ENCODE measurements at regions not wholly inside any gene's neighbourhood (a gene's known extent, or its start where the extent isn't known, plus 50 kb on each side); places are given as distances from the start of the nearest gene placed in this dataset.
A peak's percentile ranks its signal among the peaks of the same experiment; 100 is the strongest.

- Histone ChIP-seq H4K20me1 (ENCODE audit: insufficient read depth, low read length) (no peaks in the 10 kb centered on the region), H4K5ac (ENCODE audit: low read depth, low read length) (0 out of 2 replicates have a peak overlapping the region, but pooled peaks have one; percentile 9), H3K79me1 (ENCODE audit: low read depth in 1 of 2, low read length in 2 of 2) (no peaks in the 10 kb centered on the region), H3K18ac (ENCODE audit: low read depth, low read length) (peak overlapping the region; percentile 50; the same call in 1 of the 2 replicates), H3K9me3 (ENCODE audit: control insufficient read depth, insufficient read depth, low read length) (no peaks in the 10 kb centered on the region), H2AK9ac (replicated peaks; ENCODE audit: low read depth, low read length, poor library complexity) (no peak overlapping the region), H3K4me2 (ENCODE audit: low read depth, low read length) (no peak overlapping the region), H2AK5ac (ENCODE audit: low read depth, low read length) (no peak overlapping the region), H4K91ac (ENCODE audit: insufficient read depth, low read depth, low read length) (peak overlapping the region; percentile 34), H3K9ac (ENCODE audit: low read depth, low read length) (no peak overlapping the region), H2BK15ac (ENCODE audit: low read depth, low read length) (0 out of 3 replicates have a peak overlapping the region, but pooled peaks have one; percentile 60), H4K8ac (ENCODE audit: low read depth in 2 of 2, low read length in 2 of 2) (no peak overlapping the region; a peak in 1 of 4 replicates), H3K4me3 (ENCODE audit: insufficient read depth, low read depth, low read length) (no peak overlapping the region), H3K36me3 (ENCODE audit: control insufficient read depth, insufficient read depth, low read length) (no peaks in the 10 kb centered on the region), H3K4me1 (ENCODE audit: control insufficient read depth, insufficient read depth, low read length) (peaks cover 8% of the 10 kb centered on the region), H2BK5ac (ENCODE audit: low read depth, low read length, poor library complexity, severe bottlenecking) (peak overlapping the region; percentile 20), H3K56ac (ENCODE audit: extremely low read depth, insufficient read depth, low read length) (no peak overlapping the region), H2AFZ (replicated peaks; ENCODE audit: low read length, poor library complexity) (no peak overlapping the region), H3K14ac (replicated peaks; ENCODE audit: low read depth, low read length) (no peak overlapping the region), H3K27me3 (ENCODE audit: control insufficient read depth, insufficient read depth, low read length) (no peaks in the 10 kb centered on the region), H3K23ac (ENCODE audit: low read depth, low read length) (no peak overlapping the region), H2BK20ac (ENCODE audit: low read depth, low read length) (no peak overlapping the region), H3K27ac (ENCODE audit: insufficient read depth, low read length) (peak overlapping the region; percentile 33; the same call in 1 of the 2 replicates), H3K9me1 (ENCODE audit: insufficient read depth, low read length) (no peaks in the 10 kb centered on the region), H3K4ac (ENCODE audit: low read depth, low read length) (no peak overlapping the region), H2BK120ac (ENCODE audit: low read depth, low read length) (peak overlapping the region; percentile 16; the same call in 1 of the 2 replicates)
- dilution Hi-C loops (cut with HindIII; ENCODE audit: low sequenced_read_pairs, unreplicated experiment) (no loop called here), intact Hi-C loops (cut with micrococcal nuclease) (loop anchor here (10.0 kb wide), 4 partner anchors 433 to 933 kb away; no protein-coding TSS in a partner anchor), in situ Hi-C loops (cut with MboI; ENCODE audit: low sequenced_read_pairs) (no loop called here)
- TF ChIP-seq MXI1 (IDR thresholded peaks at IDR 0.05; ENCODE audit: borderline replicate concordance, low read depth, low read length): no peak
- TF ChIP-seq, protein P1, sequence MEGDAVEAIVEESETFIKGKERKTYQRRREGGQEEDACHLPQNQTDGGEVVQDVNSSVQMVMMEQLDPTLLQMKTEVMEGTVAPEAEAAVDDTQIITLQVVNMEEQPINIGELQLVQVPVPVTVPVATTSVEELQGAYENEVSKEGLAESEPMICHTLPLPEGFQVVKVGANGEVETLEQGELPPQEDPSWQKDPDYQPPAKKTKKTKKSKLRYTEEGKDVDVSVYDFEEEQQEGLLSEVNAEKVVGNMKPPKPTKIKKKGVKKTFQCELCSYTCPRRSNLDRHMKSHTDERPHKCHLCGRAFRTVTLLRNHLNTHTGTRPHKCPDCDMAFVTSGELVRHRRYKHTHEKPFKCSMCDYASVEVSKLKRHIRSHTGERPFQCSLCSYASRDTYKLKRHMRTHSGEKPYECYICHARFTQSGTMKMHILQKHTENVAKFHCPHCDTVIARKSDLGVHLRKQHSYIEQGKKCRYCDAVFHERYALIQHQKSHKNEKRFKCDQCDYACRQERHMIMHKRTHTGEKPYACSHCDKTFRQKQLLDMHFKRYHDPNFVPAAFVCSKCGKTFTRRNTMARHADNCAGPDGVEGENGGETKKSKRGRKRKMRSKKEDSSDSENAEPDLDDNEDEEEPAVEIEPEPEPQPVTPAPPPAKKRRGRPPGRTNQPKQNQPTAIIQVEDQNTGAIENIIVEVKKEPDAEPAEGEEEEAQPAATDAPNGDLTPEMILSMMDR (conservative IDR thresholded peaks at IDR 0.05; ENCODE audit: low read depth, low read length): no peak
- no peak for TF ChIP-seq RAD21 (IDR thresholded peaks at IDR 0.05; ENCODE audit: low read length)
- no peak for TF ChIP-seq RFX5 (IDR thresholded peaks at IDR 0.05; ENCODE audit: low read depth, low read length)
- TF ChIP-seq SMC3 (IDR thresholded peaks at IDR 0.05; ENCODE audit: low read depth, low read length): no peak
- TF ChIP-seq ELK1 (IDR thresholded peaks at IDR 0.05; ENCODE audit: borderline replicate concordance, low read depth, low read length): no peak
- no peak for TF ChIP-seq MAFK (IDR thresholded peaks at IDR 0.05; ENCODE audit: low read depth, low read length)
- TF ChIP-seq FOS (IDR thresholded peaks at IDR 0.05; ENCODE audit: low read depth, low read length): no peak
- TF ChIP-seq, protein P2, sequence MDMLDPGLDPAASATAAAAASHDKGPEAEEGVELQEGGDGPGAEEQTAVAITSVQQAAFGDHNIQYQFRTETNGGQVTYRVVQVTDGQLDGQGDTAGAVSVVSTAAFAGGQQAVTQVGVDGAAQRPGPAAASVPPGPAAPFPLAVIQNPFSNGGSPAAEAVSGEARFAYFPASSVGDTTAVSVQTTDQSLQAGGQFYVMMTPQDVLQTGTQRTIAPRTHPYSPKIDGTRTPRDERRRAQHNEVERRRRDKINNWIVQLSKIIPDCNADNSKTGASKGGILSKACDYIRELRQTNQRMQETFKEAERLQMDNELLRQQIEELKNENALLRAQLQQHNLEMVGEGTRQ (IDR thresholded peaks at IDR 0.05; ENCODE audit: low read depth, low read length): no peak
- no peak for TF ChIP-seq MAZ (IDR thresholded peaks at IDR 0.05; ENCODE audit: borderline replicate concordance, low read depth, low read length)
- TF ChIP-seq BHLHE40 (IDR thresholded peaks at IDR 0.05; ENCODE audit: low read depth, low read length): no peak
- TF ChIP-seq NFE2L2 (IDR thresholded peaks at IDR 0.05; ENCODE audit: low read depth, low read length): no peak
- TF ChIP-seq CHD1 (IDR thresholded peaks at IDR 0.05; ENCODE audit: low read depth, low read length): no peak
- ChIA-PET POLR2A (ENCODE audit: unreplicated experiment) (no interaction called here), CTCF (no interaction called here)
- WGBS, 2 experiments (ENCODE audit: extremely low coverage in 2 of 2, insufficient read length in 1 of 2): 100% methylated on average over 3 of the region's 5 CpGs; no CpG with 5 or more reads in 1 of the 2 experiments
- no TSS peak for BruUV-seq (replicated peaks)
- DNase-seq: no peak
- no peak for ATAC-seq (ENCODE audit: low read depth)
Measured at GRCh38 chr4:189207872-189208271, 732.8 kb upstream of the FRG1 start.

Data from IMR-90 (cell line).